HG02610 (cell line): ENCODE measurements at regions not wholly inside any gene's neighbourhood (a gene's known extent, or its start where the extent isn't known, plus 50 kb on each side); places are given as distances from the start of the nearest gene placed in this dataset.

Source experiments
- ATAC-seq: cut with Tn5 transposase; IDR thresholded peaks from one replicate; pipeline ENCODE4 v1.9.1; 2021; ENCODE audit warnings: mild to moderate bottlenecking, moderate library complexity; ENCODE audit not compliant: unreplicated experiment

DNA sequence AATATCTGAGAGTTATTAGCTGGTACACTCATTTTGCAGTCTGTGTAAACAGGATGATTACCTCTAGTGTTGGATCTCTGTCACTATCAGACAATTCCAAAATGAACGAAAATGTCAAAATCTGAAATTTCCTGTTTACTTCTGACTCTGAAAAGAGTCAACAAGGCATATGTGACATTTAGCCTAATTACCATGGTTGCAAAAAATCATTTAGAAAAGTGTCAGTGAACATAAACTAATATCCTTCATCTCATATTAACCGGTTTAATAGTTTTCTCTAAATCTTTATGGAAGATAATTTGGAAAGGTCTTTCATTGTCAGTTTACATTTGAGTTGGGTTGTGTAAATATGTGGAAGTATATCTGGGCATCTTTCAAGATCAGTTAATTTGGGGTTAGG lies 431.8 kb upstream of the HSF2 start:
- ATAC-seq, result no peak

DNA sequence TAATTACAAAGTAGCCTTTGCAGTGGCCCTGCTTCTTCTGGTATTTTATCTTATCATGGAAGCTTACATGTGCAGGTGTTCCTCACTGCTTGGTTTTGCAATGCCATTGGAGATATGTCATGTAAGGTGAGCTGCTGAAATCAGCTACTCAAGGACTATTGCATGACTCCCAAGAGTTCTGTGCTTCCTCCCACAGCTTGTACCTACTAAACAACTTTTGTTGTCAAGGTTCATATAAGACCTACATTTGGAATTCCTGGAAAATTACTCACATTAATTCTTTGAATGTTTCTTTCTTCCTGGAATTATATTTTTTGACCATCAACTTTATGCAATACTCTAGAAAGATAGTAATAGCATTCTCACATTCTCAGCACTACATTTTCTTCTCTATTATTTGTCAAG lies 427.5 kb upstream of the HSF2 start:
- no peak for ATAC-seq

DNA sequence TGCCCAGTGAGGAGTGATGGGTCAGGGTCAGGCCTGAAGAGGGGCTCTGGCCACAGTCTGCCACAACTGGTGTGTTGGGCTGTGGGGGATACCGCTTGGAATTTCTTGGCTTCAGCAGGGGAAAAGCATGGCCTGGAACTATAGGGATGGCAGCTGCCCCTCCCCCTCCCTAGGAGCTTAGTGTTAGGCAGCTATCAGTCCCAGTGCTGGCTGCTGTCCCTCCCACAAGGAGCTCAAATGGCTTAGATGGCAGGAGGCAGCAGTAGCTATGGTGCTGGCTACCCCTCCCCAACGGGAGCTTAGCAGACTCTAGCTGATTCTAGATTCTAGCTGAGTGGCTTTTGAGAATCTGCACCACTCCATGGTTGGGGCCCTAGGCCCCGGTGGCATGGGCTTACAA lies 414.5 kb upstream of the HSF2 start:
- no peak for ATAC-seq

DNA sequence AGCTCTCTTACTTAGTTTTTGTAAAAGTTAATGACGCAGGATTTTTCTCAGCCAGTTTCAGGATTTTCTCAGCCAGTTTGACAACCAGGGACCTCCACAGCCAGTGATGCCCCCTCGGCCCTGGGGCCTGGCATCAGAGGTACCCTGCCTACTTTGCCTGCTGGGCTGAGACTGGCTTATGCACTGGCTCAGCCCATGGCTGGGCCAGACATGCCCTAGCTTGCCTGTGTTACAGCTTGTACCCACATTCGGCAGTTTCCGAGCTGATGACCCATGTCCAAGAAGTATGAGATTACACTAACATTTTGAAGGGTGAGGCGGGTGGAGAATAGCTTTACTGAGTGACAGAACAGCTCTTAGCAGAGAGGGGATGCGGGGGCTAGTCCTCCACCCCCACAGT lies 406.1 kb upstream of the HSF2 start:
- ATAC-seq, result no peak

DNA sequence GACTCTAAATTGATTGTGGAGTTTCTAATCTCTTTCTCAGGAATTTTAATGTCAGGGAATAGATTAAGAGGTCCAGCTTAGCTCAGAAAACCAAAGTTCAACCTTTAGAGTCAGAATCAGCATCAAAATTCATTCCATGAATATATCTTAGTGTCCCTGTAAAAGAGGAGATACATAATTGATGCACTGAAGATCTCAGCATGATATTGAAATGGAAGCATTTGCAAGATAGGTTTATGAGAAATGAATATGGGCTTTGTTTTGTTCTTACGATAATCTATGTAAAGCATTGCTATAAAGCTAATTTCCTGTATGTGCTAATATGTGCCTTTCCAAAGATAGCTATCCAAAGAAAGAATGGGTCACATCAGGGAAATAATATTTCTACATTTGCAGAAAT lies 404.5 kb upstream of the HSF2 start:
- ATAC-seq, result no peak

DNA sequence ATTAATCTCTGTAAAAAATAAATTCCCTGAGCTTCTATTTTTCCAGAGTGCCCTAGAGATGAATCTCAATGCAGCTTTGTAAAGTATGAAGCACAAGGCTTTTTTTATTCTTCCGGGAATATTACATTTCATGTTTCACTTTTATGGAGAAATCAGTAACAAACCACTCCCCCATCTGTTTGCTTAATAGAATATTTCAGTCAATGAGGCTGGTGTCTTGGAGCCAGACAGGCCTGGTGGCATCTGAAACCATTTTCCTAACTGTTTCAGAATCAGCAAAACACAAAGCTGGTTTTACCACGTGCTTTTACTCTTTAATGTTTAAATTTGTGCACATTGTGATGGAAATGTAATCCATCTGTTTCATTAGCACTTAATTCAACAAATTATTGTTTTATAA lies 400.8 kb upstream of the HSF2 start:
- ATAC-seq, result no peak

DNA sequence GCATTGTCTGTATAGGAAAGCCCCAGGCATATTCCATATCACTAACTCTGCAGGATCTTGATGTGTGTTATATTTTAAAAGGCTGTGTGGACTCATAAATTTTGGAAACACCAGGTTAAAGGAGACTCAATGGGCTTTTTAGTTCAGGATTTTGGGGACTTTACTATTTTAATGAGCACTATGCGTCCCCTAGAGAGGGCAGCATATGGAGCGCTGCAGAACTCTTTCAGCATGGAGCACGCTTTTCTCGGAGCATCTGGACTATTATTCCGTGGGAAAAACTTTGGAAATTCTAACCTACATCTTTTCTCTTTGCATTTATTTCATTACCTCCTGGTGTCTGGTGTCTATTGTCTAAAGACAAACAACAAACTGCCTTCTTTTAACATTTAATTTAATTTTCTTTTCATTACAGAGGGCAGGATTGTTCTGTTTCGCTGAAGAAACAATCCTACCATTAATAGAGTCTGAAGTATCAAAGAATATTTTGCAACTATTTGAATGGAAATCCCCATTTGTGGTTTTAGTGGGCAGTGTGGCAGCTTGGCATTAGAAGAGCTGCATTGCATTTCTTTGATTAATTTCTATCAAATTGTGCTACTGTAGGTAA lies 399.9 kb upstream of the HSF2 start:
- no peak for ATAC-seq

DNA sequence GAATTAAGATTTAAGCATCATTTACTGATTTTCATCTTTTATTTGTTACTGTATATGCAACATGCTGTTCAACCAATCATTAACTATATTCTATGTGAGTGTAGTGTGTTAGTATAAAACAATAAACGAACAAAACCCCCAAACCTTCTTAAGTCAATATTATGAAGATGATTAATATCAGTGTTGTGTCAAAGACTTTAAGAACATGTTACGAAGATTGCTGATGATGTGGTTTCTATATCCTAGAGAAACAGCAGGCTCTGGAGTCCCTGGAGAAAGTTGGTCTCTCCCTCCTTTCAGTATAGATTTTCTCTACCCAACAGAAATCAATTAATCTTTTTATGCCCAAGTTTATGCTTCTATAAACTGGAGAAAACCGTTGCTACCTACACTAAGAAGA lies 393.8 kb upstream of the HSF2 start:
- no peak for ATAC-seq

DNA sequence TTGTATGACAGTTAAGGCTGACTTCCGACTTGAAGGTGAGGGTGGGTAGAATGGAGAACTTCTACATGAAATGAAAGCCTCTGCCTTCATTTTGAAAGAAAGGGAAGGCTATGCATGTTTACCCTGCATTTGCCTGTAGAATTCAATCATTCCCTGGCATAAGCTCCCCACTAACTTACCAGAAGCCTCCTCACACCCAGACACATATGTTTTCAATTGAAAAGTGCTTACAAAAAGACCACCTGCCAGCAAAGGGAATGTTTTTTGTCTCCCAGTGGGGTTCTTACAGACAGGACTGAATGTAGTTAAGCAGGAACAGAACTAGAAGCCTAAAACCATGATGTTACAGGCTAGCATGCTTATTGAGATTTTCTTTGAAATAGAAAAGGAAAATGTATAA lies 392.1 kb upstream of the HSF2 start:
- ATAC-seq, result no peak

DNA sequence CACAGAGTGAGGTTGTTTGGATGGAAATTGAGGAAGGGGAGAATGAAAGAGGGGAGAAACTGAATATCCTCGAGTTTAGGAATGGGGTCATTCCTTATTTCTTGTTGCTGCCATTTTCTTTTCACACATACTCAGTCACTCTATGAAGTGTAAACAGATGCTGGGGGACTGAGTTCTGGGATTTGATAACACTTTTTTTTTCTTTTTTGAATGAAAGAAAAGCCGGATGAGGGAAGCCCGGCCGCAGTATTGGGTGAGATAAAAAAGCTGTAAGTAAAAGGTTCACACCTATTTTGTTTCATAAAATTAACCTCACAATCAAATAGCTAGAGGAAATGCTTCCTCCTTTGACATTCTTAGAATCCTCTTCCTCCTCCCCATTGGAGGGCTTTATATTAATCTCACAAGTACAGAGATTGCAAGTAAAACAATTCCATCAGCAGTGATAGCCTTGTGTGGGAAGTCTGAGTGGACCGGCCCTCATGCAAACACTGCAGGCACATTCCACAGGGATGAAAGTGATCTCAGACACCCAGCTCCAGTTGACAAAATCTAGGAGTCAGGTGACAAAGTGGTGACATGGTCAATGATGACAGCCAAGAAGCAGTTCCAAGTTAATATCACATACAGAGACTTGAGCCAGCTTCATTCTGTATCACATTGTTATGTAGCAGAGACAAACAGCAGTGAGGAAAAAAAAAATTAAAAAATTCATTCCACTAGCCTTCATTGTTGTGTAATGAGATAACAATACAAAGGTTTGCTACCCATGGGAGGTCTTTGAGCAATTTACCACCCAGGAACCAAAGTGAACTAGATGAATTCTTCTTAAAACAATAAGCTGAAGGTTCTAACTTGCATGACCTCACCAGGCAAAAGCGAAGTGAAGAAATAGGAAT lies 391.1 kb upstream of the HSF2 start:
- no peak for ATAC-seq

DNA sequence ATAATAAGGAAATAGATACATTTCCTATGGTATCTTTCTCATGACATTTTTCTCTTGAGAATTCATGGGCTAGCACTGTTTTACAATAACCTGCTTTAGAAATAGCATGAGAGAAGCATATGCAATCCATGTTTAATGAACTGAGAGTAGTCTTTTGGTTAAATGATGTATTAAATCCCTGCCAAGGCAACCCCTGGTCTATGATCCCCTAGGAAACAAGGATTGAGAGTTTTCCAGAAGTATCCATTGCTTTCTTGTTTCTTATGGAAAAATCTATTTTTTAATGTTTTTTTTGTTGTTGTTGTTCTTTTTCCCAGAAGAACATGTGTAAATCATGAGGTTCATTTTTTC lies 390.5 kb upstream of the HSF2 start:
- no peak for ATAC-seq

DNA sequence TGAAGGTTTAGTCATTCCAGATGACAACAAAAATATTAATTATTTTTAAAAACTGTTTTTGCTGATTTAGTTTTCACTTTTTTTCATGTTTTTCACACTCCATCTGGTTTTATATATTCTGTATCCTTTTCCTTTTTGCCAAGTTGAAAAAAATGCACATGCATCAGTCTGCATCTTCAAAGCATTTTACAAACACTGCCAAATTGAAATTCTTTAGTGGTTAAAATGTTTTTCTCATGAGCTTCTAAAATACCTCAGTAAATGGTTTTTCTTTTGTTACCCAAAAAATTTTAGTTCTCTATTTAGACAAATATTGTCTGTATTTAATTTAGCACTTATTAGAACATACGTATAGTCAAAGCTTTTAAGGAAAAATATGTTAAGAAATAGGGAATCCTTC lies 386.9 kb upstream of the HSF2 start:
- no peak for ATAC-seq

DNA sequence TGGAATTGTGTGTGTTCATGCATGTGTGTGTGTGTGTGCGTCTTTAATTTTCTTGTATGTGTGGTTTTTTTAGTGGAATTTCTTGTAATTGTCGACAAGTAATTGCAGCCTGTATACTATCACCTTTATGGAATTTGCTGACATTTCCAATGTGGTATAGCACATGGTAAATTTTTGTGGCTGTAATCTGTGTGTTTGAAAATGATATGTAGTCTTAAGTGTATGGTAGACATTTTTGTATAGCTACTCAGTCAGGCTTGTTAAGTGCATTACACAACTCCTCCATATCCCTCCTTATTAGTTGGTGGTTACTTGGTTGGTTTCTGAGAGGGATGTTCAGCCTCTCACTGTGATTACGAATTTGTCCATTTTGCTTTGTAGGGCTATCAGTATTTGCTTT lies 384.5 kb upstream of the HSF2 start:
- ATAC-seq, result no peak

DNA sequence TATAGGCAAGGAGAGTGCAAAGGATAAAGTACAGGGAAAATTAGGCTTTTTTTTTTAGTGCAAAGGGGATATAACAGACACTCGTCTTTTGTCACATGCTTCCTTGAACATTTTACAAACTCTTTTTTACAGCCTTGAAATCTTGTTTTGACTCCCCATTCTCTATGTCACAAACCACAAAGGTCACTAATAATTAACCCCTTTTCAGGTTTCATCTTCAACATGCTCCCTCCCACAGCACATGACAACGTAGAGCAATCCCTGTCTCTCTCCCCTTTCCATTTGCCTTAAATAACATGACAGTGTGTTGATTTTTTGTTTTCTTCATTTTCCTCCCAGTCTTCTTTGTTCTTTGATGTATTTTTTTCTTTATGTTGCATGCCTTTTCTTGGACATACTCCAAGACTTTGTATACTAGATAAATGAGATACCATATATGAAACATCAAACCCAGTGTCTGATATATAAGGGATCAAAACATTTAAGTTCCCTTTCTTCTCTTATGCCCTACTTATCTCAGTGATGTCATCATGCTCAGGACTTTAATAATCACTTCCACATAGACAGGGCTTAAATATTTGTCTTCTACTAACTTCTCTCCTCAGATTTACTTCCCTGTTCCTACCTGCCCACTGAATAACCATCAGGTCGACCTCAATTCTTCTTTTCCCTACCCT lies 378.7 kb upstream of the HSF2 start:
- peak; percentile 86 for ATAC-seq

DNA sequence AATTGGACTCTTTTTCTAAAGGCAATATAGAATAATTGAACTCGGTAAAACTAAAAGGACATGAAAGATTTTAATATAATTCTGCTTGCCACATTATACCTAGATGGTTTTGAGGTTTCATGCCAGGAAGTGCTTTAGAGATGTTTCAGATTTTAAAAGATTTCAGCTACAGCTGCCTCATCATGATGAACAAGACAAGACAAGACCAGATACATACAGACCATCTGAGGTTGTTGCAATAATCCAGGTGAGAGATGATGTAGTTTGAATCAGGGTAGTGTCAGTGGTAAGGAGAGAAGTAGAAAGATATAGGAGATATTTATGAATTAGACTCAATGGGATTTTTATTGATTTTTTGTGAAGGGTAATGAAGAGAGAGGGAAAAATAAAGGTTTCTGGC lies 374.3 kb upstream of the HSF2 start:
- no peak for ATAC-seq

DNA sequence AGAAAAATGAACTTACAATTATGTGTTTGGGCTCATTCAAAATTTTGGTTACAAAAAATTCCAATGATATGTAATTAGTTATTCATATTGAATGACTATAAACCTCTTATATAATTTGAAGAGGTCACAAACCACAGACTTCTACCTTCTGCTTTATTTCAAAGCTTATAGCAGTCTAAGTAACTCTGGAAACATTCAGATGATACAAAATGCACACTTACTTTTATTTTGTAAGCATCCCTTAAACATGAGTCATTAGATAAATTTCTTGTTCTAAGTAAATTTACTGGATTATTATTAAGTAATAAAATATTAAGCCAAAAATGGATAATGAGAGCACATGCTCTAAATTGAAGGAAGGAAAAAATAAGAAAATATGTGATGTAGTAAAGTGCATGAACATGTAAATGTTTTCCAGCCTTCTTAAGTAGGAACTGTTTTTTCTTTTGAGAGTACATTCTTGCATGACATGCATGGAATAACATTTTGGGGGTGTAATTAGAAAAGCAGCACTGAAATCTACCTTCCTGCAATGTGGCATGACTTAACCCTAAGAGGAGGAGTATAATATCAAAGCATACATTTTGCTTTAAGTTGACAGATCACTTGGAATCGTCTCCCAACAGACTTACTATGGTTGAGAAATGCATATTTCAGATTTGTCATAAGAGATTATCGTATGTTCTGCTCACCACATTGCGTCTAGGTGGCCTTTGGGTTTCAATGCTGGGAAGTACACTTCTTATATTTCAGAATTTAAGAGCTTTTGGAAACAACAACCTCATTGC lies 372.7 kb upstream of the HSF2 start:
- ATAC-seq, result no peak

DNA sequence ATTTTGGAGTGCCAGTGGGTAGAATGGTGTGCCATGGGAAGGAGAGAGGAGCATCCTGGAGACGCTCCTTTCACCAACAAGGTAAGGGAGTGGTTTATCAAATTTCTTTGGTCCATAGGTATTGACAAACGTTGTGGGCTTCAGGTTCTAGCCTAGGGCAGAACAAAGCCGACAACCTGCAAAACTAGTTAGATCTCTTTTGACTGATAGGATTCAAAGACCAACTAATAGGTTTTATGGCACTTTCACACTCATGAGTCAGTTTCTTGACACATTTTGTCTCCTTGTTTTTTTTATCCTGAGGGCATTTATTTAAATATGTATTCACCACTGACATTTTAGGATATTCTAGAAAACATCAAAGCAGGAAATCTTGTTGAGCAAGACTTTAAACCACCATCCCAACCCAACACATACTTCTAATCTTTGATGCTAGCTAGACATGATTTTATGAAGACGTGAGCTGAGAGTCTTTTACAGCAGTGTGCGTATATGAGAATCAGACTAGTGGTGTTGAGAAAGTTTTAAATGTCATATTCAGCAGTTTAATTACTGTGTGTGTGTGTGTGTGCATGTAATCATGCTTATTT lies 370.4 kb upstream of the HSF2 start:
- ATAC-seq, result no peak

DNA sequence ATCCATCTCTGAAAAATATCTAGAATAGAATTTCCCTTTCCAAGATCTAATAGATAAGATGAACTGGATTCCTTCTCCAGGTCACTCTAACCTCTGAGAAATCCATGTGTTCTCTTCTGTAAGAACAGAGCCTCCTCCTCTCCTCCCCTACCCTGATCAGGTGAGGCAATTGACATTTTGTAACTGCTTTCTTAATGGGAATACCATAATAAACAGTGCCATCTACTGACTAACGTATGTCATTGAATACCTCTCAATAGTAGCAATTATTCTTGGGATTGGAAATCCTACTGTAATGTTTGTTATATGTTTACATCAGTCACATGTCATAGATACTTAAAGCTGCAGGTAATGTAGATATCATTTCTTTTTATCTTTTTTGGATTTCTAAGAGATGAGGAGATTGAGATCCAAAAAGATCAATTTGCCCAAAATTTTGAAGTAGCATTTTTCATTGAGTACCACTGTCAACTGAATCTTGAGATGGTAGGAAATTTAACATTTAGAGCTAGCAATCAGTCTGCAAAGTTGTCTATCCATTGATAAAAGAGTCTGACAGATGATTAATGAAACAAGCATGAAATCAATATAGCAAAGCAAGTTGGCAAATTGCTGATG lies 365.8 kb upstream of the HSF2 start:
- peak; percentile 89 for ATAC-seq

DNA sequence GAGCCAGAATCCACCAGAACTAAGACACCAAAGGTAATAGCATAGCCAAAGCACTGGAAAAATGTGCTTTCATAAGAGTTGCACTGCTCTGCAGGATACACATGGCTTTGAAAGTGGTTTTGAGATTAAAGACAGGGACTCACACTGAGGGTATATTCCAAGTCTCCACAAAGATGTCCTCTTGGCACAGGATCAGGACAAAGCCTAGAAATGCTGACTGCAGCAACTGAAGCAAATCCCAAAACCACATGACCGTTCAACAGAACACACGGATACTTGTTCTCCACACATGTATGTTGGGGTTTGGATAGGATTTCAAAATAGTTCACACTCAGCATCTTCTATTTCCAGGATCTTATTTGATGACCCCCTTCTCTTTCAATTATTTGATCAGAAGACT lies 364.3 kb upstream of the HSF2 start:
- ATAC-seq, result no peak

DNA sequence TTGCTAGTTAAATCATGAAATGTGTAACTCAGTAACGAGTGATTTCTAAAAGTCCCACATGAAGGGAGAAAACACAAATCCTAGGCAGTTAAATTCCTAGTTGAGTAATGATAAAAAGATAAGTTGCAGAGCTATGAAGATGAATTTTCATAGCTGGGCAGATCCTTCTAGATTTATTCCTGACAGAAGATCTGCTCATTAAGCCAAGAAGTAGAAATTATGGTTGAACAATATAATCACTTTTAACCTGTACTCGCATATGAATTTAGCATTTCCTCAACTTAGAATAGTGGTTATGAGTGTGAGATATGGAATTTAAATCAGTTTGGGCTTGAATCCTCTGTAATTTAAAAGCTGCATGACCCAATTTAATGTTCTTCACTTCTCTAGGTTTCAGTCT lies 359.2 kb upstream of the HSF2 start:
- ATAC-seq, result no peak

DNA sequence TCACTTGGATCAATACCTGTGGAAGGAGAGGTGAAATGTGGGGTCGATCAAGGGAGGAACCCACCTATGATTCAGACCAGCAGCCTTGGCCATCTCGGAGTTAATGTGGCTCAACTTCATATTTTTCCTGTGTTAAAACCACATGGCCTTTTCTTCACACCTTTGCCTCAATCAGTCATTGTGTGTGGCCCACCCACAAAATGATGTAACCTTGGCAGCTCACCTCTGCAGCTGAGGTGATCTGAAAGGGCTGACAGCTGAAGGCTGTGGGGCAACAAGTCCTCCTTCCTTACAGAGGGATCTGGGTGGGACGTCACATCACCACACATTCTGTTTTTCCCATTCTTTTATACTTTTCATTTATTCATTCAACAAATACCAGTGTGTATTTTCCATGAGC lies 357.1 kb upstream of the HSF2 start:
- ATAC-seq, result no peak
